H1 (cell line): ENCODE measurements at regions not wholly inside any gene's neighbourhood (a gene's known extent, or its start where the extent isn't known, plus 50 kb on each side); places are given as distances from the start of the nearest gene placed in this dataset.

Experiments
- CTCF ChIA-PET: fragments of 300-600 bp; sonication (Branson Sonifier 250); formaldehyde crosslinking; loops from one replicate; lab custom pipeline; 2021; ENCODE audit not compliant: partially characterized antibody; lab: Charles Lee
- POLR2A ChIA-PET: fragments of 300-600 bp; sonication (Branson Sonifier 250); formaldehyde crosslinking; loops from one replicate; lab custom pipeline; 2021; ENCODE audit warnings: inconsistent platforms; ENCODE audit not compliant: partially characterized antibody; lab: Charles Lee
- DNase-seq, 2 experiments: peaks; one replicate each; pipeline versions ENCODE4 v3.0.0 to v3.0.0-alpha.2; 2010 to 2022; ENCODE audit warnings: low spot score in 2 of 2, low read depth in 1 of 2, mixed read lengths in 1 of 2
- FAIRE-seq: peaks from 2 replicates; lab custom pipeline; 2011; peaks lifted over from hg19 to GRCh38; lab: Jason Lieb, UNC
- H2AFZ ChIP-seq: 2 replicates; pipeline ENCODE4 v1.8.1; 2012; ENCODE audit warnings: low read length, inconsistent platforms
- H2AK5ac ChIP-seq: 2 replicates; pipeline ENCODE4 v1.6.1; 2013; ENCODE audit warnings: low read depth, low read length
- H2BK120ac ChIP-seq: replicated peaks from 2 replicates; pipeline ENCODE3; 2013; ENCODE audit warnings: low read depth, low read length, inconsistent platforms
- H2BK12ac ChIP-seq: 2 replicates; pipeline ENCODE4 v1.6.1; 2013; ENCODE audit warnings: low read depth, low read length
- H2BK15ac ChIP-seq: 2 replicates; pipeline ENCODE4 v1.6.1; 2013; ENCODE audit warnings: low read length
- H2BK20ac ChIP-seq: 2 replicates; pipeline ENCODE4 v1.6.1; 2013; ENCODE audit warnings: low read length
- H2BK5ac ChIP-seq: 2 replicates; pipeline ENCODE4 v1.6.1; 2013; ENCODE audit warnings: low read depth, low read length
- H3K14ac ChIP-seq: 2 replicates; pipeline ENCODE4 v1.6.1; 2013; ENCODE audit warnings: inconsistent platforms; ENCODE audit not compliant: insufficient read length
- H3K18ac ChIP-seq: 2 replicates; pipeline ENCODE4 v1.6.1; 2013; ENCODE audit warnings: low read length; ENCODE audit errors: extremely low read depth
- H3K23ac ChIP-seq: 2 replicates; pipeline ENCODE4 v1.6.1; 2013; ENCODE audit warnings: inconsistent platforms; ENCODE audit not compliant: insufficient read length
- H3K23me2 ChIP-seq: 2 replicates; pipeline ENCODE4 v1.6.1; 2013; ENCODE audit warnings: low read depth, low read length
- H3K27ac ChIP-seq: 2 replicates; pipeline ENCODE4 v1.6.1; 2011; ENCODE audit warnings: low read depth, low read length, inconsistent platforms
- H3K27me3 ChIP-seq, 4 experiments: replicated peaks in 1 of 4; 1 replicate in 1 of 4; 2 replicates in 3 of 4; pipeline versions ENCODE4 v1.6.1 to v1.8.1; 2011 to 2013; ENCODE audit warnings: low read length in 3 of 4, mild to moderate bottlenecking in 3 of 4, inconsistent platforms in 2 of 4, mixed read lengths in 2 of 4, moderate library complexity in 1 of 4; ENCODE audit not compliant: control insufficient read depth in 3 of 4, insufficient read depth in 3 of 4; ENCODE audit errors: extremely low read depth in 1 of 4
- H3K36me3 ChIP-seq, 4 experiments: 2 replicates each; pipeline versions ENCODE4 v1.6.1 to v1.8.1; 2011 to 2013; ENCODE audit warnings: mild to moderate bottlenecking in 4 of 4, low read length in 3 of 4, moderate library complexity in 2 of 4, control low read depth in 1 of 4, inconsistent platforms in 1 of 4; ENCODE audit not compliant: insufficient read depth in 4 of 4, control insufficient read depth in 2 of 4
- H3K4ac ChIP-seq: replicated peaks from 2 replicates; pipeline ENCODE3; 2013; ENCODE audit warnings: low read length, low read depth, mixed read lengths, inconsistent platforms; ENCODE audit not compliant: insufficient read length
- H3K4me1 ChIP-seq, 4 experiments: replicated peaks in 1 of 4; 1 replicate in 1 of 4; 2 replicates in 3 of 4; pipeline versions ENCODE4 v1.6.1 to v1.8.1; 2011 to 2013; ENCODE audit warnings: low read length in 3 of 4, inconsistent platforms in 2 of 4, mixed read lengths in 1 of 4; ENCODE audit not compliant: insufficient read depth in 4 of 4, control insufficient read depth in 3 of 4
- H3K4me2 ChIP-seq, 2 experiments: 2 replicates each; pipeline versions ENCODE4 v1.6.1 to v1.8.1; 2011 to 2013; ENCODE audit warnings: low read depth in 2 of 2, low read length in 2 of 2, control low read depth in 1 of 2, inconsistent platforms in 1 of 2, mild to moderate bottlenecking in 1 of 2; ENCODE audit not compliant: insufficient read depth in 1 of 2
- H3K4me3 ChIP-seq, 4 experiments: fragments of 200-600, 300-600 bp in 1 of 4; sonication (generic), shearing (Covaris generic), sonication (Bioruptor Twin) in 1 of 4; 2 replicates each; pipeline versions ENCODE4 v1.5.1 to v1.8.1; 2011 to 2016; ENCODE audit warnings: low read length in 4 of 4, low read depth in 3 of 4, control low read depth in 2 of 4, inconsistent platforms in 2 of 4, mild to moderate bottlenecking in 2 of 4, mixed read lengths in 1 of 4, moderate library complexity in 1 of 4; ENCODE audit not compliant: insufficient read depth in 2 of 4; ENCODE audit errors: extremely low read depth in 1 of 4
- H3K56ac ChIP-seq: replicated peaks from 2 replicates; pipeline ENCODE3; 2013; ENCODE audit warnings: low read depth, mild to moderate bottlenecking, mixed read lengths, low read length, inconsistent platforms; ENCODE audit not compliant: insufficient read length
- H3K79me1 ChIP-seq: 2 replicates; pipeline ENCODE4 v1.6.1; 2013; ENCODE audit warnings: low read depth, low read length, control low read depth
- H3K79me2 ChIP-seq, 2 experiments: 2 replicates each; pipeline versions ENCODE4 v1.6.1 to v1.8.1; 2012 to 2013; ENCODE audit warnings: low read length in 2 of 2, mild to moderate bottlenecking in 2 of 2, inconsistent platforms in 1 of 2; ENCODE audit not compliant: insufficient read depth in 2 of 2, control insufficient read depth in 1 of 2
- H3K9ac ChIP-seq, 4 experiments: replicated peaks in 1 of 4; 1 replicate in 1 of 4; 2 replicates in 3 of 4; pipeline versions ENCODE4 v1.6.1 to v1.8.1; 2011 to 2013; ENCODE audit warnings: low read depth in 3 of 4, low read length in 3 of 4, control low read depth in 2 of 4, mild to moderate bottlenecking in 2 of 4, moderate library complexity in 2 of 4, inconsistent platforms in 1 of 4; ENCODE audit errors: extremely low read depth in 1 of 4
- H3K9me3 ChIP-seq, 2 experiments: 2 replicates each; pipeline versions ENCODE4 v1.6.1 to v1.8.1; 2012 to 2013; ENCODE audit warnings: mild to moderate bottlenecking in 2 of 2, moderate library complexity in 2 of 2, control low read depth in 1 of 2, inconsistent platforms in 1 of 2, low read depth in 1 of 2, low read length in 1 of 2, mixed read lengths in 1 of 2; ENCODE audit not compliant: insufficient read depth in 2 of 2
- H4K20me1 ChIP-seq, 2 experiments: replicated peaks in 1 of 2; 2 replicates each; pipeline versions ENCODE3 to v1.8.1; 2011 to 2013; ENCODE audit warnings: inconsistent platforms in 2 of 2, low read length in 2 of 2, mild to moderate bottlenecking in 1 of 2; ENCODE audit not compliant: insufficient read depth in 2 of 2, control insufficient read depth in 1 of 2
- H4K5ac ChIP-seq: 2 replicates; pipeline ENCODE4 v1.6.1; 2013; ENCODE audit warnings: low read length, low read depth, mixed read lengths, inconsistent platforms; ENCODE audit not compliant: insufficient read length
- H4K8ac ChIP-seq: 2 replicates; pipeline ENCODE4 v1.8.0; 2013; ENCODE audit warnings: mild to moderate bottlenecking, moderate library complexity, low read length, inconsistent platforms; ENCODE audit not compliant: insufficient read depth; ENCODE audit errors: extremely low read depth
- H4K91ac ChIP-seq: replicated peaks from 2 replicates; pipeline ENCODE3; 2013; ENCODE audit warnings: low read length, mixed read lengths, inconsistent platforms; ENCODE audit not compliant: insufficient read length
- JUND ChIP-seq: IDR thresholded peaks from 2 replicates; pipeline ENCODE4 v1.6.1; 2011; ENCODE audit warnings: mild to moderate bottlenecking, improper control_type of control experiment, low read length
- WGBS, 2 experiments: shearing (Covaris generic) in 1 of 2; methylation state at CpG; one replicate each; pipeline versions ENCODE4 v1.1.6 to v1.1.7; 2013 to 2015; ENCODE audit warnings: low lambda C conversion rate in 2 of 2, mixed read lengths in 2 of 2, inconsistent platforms in 1 of 2, low coverage in 1 of 2, missing lambda C conversion rate in 1 of 2; ENCODE audit not compliant: insufficient replicate concordance in 2 of 2, insufficient coverage in 1 of 2, insufficient read length in 1 of 2; ENCODE audit errors: extremely low coverage in 1 of 2, missing lambda C conversion rate in 1 of 2; 5-methylcytosine and 5-hydroxymethylcytosine counted together

- no peak overlapping the region for H2BK5ac ChIP-seq
- no peak overlapping the region for H2AFZ ChIP-seq
- H3K14ac ChIP-seq, result no peak overlapping the region
- no peak overlapping the region for H3K4me3 ChIP-seq
- FAIRE-seq (no peak), DNase-seq (no peak)
- H3K79me1 ChIP-seq, result no peaks in the 10 kb centered on the region
- no peak overlapping the region for H3K4ac ChIP-seq
- H2BK20ac ChIP-seq, result no peak overlapping the region
- ChIA-PET CTCF (interaction anchor here (0.7 to 1.1 kb wide), 2 partner anchors 140 to 162 kb away, joined by 3 read pairs; no protein-coding TSS in a partner anchor), POLR2A (no interaction called here)
- 88% methylated on average over 7 of the region's 7 CpGs; no CpG with 5 or more reads in 1 of the 2 experiments for whole genome bisulfite sequencing, 2 experiments
- H3K56ac ChIP-seq, result no peak overlapping the region
- H3K4me2 ChIP-seq, result no peak overlapping the region
- no peak overlapping the region for H2BK12ac ChIP-seq
- no peak for TF ChIP-seq JUND
- H4K20me1 ChIP-seq, result no peaks in the 10 kb centered on the region
- no peaks in the 10 kb centered on the region; the same call in 1 of the 2 replicates for H3K23me2 ChIP-seq
- H3K18ac ChIP-seq, result no peak overlapping the region
- H3K27me3 ChIP-seq, result no peaks in the 10 kb centered on the region
- H4K8ac ChIP-seq, result no peak overlapping the region
- no peak overlapping the region for H4K5ac ChIP-seq
- no peak overlapping the region for H3K9ac ChIP-seq
- H3K79me2 ChIP-seq, result no peaks in the 10 kb centered on the region
- H2BK15ac ChIP-seq, result no peak overlapping the region; the same call in 1 of the 2 replicates
- no peaks in the 10 kb centered on the region for H3K4me1 ChIP-seq
- H2BK120ac ChIP-seq, result no peak overlapping the region
- no peak overlapping the region for H3K27ac ChIP-seq
- no peak overlapping the region for H3K23ac ChIP-seq
- H4K91ac ChIP-seq, result no peak overlapping the region
- no peaks in the 10 kb centered on the region; a peak in 1 of 4 replicates for H3K9me3 ChIP-seq
- H3K36me3 ChIP-seq, result no peaks in the 10 kb centered on the region
- no peak overlapping the region for H2AK5ac ChIP-seq
These were observed 93.4 kb downstream of the C12orf75 start for GRCh38 chr12:105423921-105424320.
